ENCODE measurements at regions not wholly inside any gene's neighbourhood (a gene's known extent, or its start where the extent isn't known, plus 50 kb on each side); places are given as distances from the start of the nearest gene placed in this dataset.

DNA sequence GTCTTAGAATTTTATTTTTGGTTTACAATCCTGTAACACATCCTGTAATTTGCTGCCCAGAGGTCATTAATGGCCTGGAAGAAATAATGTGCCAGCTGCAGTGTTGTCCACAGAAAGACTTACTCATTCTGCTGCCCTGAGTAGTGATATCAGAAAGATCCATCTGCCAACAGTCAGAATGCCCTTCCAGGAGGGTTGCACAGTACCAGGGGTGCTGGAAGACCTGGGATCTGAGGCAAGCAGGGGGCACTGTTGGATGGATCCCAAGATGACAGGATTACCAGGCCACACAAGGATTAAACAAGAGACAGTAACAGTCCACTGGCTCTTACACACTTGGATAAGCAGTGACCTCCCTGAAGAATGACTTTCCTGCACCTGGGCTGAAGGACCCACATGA, 93.8 kb upstream of the TOP3B start:
- peaks cover 22% of the 10 kb centered on the region for H3K4me1 ChIP-seq (ENCODE audit: low read length)
- no peaks in the 10 kb centered on the region for H3K36me3 ChIP-seq (replicated peaks; ENCODE audit: low read depth, low read length)
- TF ChIP-seq EZH2phosphoT487 (IDR thresholded peaks at IDR 0.05; ENCODE audit: low read depth), result no peak
- no peak overlapping the region for H3K4me3 ChIP-seq (ENCODE audit: low read length)
- H3K79me2 ChIP-seq (ENCODE audit: low read length), result no peaks in the 10 kb centered on the region
- no peak overlapping the region for H3K4me2 ChIP-seq (ENCODE audit: low read length)
- H4K20me1 ChIP-seq (ENCODE audit: insufficient read depth, low read length), result no peaks in the 10 kb centered on the region
- H3K27ac ChIP-seq (ENCODE audit: low read length), result no peak overlapping the region
- no peaks in the 10 kb centered on the region for H3K9me3 ChIP-seq (ENCODE audit: insufficient read depth, low read length)
- no peak overlapping the region for H2AFZ ChIP-seq (ENCODE audit: low read depth, low read length)
- H3K27me3 ChIP-seq (ENCODE audit: low read depth, low read length), result no peaks in the 10 kb centered on the region
- H3K9ac ChIP-seq (ENCODE audit: low read length), result no peak overlapping the region

DNA sequence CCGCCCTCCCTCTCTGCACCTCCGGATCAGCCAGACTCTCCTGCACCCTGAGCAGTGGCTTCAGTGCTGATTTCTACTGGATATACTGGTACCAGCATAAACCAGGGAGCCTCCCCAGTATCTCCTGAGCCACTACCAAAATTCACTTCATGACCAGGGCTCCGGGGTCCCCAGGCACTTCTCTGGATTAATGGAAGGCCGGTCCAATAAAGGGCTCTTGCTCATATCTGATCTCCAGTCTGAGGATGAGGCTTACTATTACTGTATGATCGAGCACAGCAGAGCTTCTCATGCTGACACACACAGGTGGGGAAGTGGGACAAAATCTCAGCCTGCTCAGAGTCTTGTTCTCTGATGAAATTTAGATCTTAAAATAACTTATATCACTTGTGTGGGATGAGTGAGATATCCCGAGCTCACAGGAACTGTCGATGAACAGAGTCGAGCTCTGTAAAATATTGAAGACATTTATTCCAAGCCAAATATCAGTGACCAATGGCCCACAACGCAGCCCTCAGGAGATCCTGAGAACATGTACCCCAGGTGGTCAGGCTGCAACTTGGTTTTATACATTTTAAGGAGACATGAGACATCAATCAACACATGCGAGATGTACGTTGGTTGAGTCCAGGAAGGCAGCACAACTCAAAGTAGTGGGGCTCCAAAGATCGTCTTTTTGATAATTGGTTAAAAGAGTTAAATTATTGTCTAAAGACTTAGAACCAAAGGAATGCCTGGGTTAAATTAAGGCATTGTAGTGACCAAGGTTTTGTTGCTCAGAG, 93.0 kb upstream of the TOP3B start:
- Histone ChIP-seq H3K9me3 (ENCODE audit: insufficient read depth, low read length) (no peaks in the 10 kb centered on the region), H3K79me2 (ENCODE audit: low read length) (no peaks in the 10 kb centered on the region), H3K4me3 (ENCODE audit: low read length) (no peak overlapping the region), H3K4me1 (ENCODE audit: low read length) (peaks cover 25% of the 10 kb centered on the region), H2AFZ (ENCODE audit: low read depth, low read length) (no peak overlapping the region), H3K27me3 (ENCODE audit: low read depth, low read length) (no peaks in the 10 kb centered on the region), H3K27ac (ENCODE audit: low read length) (no peak overlapping the region), H3K36me3 (replicated peaks; ENCODE audit: low read depth, low read length) (no peaks in the 10 kb centered on the region), H3K4me2 (ENCODE audit: low read length) (no peak overlapping the region), H4K20me1 (ENCODE audit: insufficient read depth, low read length) (no peaks in the 10 kb centered on the region), H3K9ac (ENCODE audit: low read length) (no peak overlapping the region)
- TF ChIP-seq CTCF (IDR thresholded peaks at IDR 0.05; ENCODE audit: low read depth, low read length) (no peak), EZH2phosphoT487 (IDR thresholded peaks at IDR 0.05; ENCODE audit: low read depth) (no peak)

DNA sequence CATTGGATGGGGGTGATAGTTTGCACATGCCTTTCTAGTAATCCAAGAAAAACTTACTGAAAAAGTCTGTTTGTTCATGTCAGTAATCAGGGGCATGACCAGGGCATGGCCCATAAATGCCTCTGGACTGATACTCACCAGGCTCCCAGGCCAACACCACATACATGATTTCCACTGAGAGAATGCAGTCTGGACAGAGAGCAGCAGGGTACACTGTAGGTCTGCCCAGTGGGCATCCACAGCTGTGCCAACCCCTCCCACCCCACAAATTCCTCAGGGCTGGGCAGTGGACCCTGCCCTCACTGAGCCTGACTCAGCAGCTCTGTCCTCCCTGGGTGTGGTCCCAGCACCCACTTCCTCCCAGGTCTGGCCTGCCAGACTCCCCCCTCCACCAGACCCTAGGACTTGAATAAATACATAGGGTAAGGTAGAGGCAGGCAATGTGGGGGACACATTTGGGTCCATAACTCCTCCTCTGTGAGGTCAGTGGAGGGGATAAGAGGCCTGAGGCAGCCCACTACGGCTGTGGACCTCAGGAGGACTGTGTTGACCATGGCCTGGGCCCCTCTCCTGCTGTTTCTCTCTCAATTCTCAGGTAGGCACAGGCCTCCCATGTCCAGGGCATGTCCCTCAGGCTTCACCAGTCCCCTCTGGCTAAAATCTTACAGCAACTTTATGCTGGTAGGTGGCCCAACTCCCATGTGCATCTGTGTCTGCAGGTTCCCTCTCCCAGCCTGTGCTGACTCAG, 92.2 kb upstream of the TOP3B start:
- no peaks in the 10 kb centered on the region for H3K36me3 ChIP-seq (replicated peaks; ENCODE audit: low read depth, low read length)
- no peak overlapping the region for H2AFZ ChIP-seq (ENCODE audit: low read depth, low read length)
- peaks cover 27% of the 10 kb centered on the region for H3K4me1 ChIP-seq (ENCODE audit: low read length)
- no peak overlapping the region for H3K4me2 ChIP-seq (ENCODE audit: low read length)
- H3K27ac ChIP-seq (ENCODE audit: low read length), result no peak overlapping the region
- no peaks in the 10 kb centered on the region for H3K27me3 ChIP-seq (ENCODE audit: low read depth, low read length)
- no peaks in the 10 kb centered on the region for H4K20me1 ChIP-seq (ENCODE audit: insufficient read depth, low read length)
- H3K79me2 ChIP-seq (ENCODE audit: low read length), result no peaks in the 10 kb centered on the region
- H3K4me3 ChIP-seq (ENCODE audit: low read length), result no peak overlapping the region
- TF ChIP-seq EZH2phosphoT487 (IDR thresholded peaks at IDR 0.05; ENCODE audit: low read depth) (no peak), CTCF (IDR thresholded peaks at IDR 0.05; ENCODE audit: low read depth, low read length) (no peak)
- no peak overlapping the region for H3K9ac ChIP-seq (ENCODE audit: low read length)
- no peaks in the 10 kb centered on the region for H3K9me3 ChIP-seq (ENCODE audit: insufficient read depth, low read length)

DNA sequence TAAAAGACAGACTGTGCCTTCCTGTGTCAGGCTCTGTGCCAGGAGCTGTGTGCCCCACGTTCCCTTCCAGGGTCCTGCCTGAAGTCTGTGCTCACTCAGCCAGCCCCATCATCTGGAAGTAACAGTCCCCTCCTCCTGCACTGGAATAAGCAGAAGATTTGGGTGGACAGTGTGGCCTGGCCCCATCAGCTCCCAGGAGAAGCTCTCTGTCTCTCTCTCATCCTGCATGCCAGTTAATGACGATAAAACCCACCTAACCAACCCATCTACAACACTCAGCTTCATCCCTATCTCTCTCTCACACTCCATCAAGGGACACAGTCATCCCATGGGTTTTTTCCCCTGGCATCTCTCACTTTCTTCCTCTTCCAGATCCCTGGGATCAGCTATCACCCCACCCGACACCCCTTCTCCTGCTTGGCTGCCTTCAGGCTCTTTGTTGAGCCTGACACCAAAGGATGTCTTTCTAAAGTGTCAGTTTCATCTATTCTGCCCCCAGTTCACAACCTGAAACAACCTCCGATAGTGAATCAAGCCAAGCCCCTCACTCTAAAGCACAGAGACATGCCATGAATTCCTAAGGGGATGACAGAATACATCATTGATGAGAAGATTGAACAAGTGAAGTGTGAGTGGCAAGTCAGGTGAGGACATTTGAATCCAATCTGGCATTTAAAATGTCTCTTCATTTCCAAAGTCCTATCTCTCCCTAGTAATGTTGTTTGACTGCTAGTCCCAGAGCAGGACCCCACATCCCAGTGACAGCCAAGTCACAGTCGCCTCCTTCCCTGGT, 91.4 kb upstream of the TOP3B start:
- peaks cover 35% of the 10 kb centered on the region for H3K4me1 ChIP-seq (ENCODE audit: low read length)
- no peaks in the 10 kb centered on the region for H3K36me3 ChIP-seq (replicated peaks; ENCODE audit: low read depth, low read length)
- no peaks in the 10 kb centered on the region for H4K20me1 ChIP-seq (ENCODE audit: insufficient read depth, low read length)
- H3K4me3 ChIP-seq (ENCODE audit: low read length), result no peak overlapping the region
- H3K27me3 ChIP-seq (ENCODE audit: low read depth, low read length), result no peaks in the 10 kb centered on the region
- no peaks in the 10 kb centered on the region; the same call in 1 of the 2 replicates for H3K79me2 ChIP-seq (ENCODE audit: low read length)
- H3K4me2 ChIP-seq (ENCODE audit: low read length), result no peak overlapping the region
- H3K9ac ChIP-seq (ENCODE audit: low read length), result no peak overlapping the region
- H2AFZ ChIP-seq (ENCODE audit: low read depth, low read length), result no peak overlapping the region
- TF ChIP-seq CTCF (IDR thresholded peaks at IDR 0.05; ENCODE audit: low read depth, low read length), result no peak
- no peak for TF ChIP-seq EZH2phosphoT487 (IDR thresholded peaks at IDR 0.05; ENCODE audit: low read depth)
- H3K27ac ChIP-seq (ENCODE audit: low read length), result no peak overlapping the region
- H3K9me3 ChIP-seq (ENCODE audit: insufficient read depth, low read length), result no peaks in the 10 kb centered on the region
